Transverse colon (tissue), 4 donors: ENCODE measurements at regions not wholly inside any gene's neighbourhood (a gene's known extent, or its start where the extent isn't known, plus 50 kb on each side); places are given as distances from the start of the nearest gene placed in this dataset.

Experiments
- DNase-seq: peaks from one replicate; pipeline ENCODE4 v3.0.0-alpha.2; 2019
- H3K27ac ChIP-seq, 4 donors: fragments of 200-600 bp; sonication (generic); 2 replicates each; pipeline ENCODE4 v1.5.1; 2016 to 2018; ENCODE audit warnings: inconsistent platforms in 4 of 4
- H3K27me3 ChIP-seq: fragments of 200-600 bp; sonication (generic); 2 replicates; pipeline ENCODE4 v1.5.1; 2017; ENCODE audit warnings: inconsistent platforms
- H3K36me3 ChIP-seq, 4 donors: fragments of 200-600 bp; sonication (generic); 2 replicates each; pipeline ENCODE4 v1.5.1; 2017 to 2019; ENCODE audit warnings: inconsistent platforms in 4 of 4
- H3K4me1 ChIP-seq, 4 donors: fragments of 200-600 bp; sonication (generic); 2 replicates each; pipeline ENCODE4 v1.5.1; 2017 to 2020; ENCODE audit warnings: inconsistent platforms in 4 of 4
- H3K4me3 ChIP-seq, 4 donors: fragments of 200-600 bp; sonication (generic); 1 replicate in 1 of 4; 2 replicates in 3 of 4; pipeline versions ENCODE4 v1.5.1 to v1.6.1; 2017 to 2019; ENCODE audit warnings: inconsistent platforms in 4 of 4
- H3K9me3 ChIP-seq, 2 donors: fragments of 200-600 bp; sonication (generic); 2 replicates each; pipeline ENCODE4 v1.5.1; 2017 to 2019; ENCODE audit warnings: inconsistent platforms in 2 of 2
- CTCF ChIP-seq, 5 experiments: fragments of 200-600 bp in 3 of 5; fragments of 450-650 bp in 2 of 5; sonication (generic) in 3 of 5; IDR thresholded peaks; 1 replicate in 2 of 5; 2 replicates in 3 of 5; pipeline ENCODE4 v1.5.1; 2016 to 2017; ENCODE audit warnings: antibody characterized with exemption in 5 of 5, inconsistent platforms in 3 of 5, mild to moderate bottlenecking in 2 of 5, moderate library complexity in 1 of 5
- EP300 ChIP-seq: sonication (generic); formaldehyde crosslinking; IDR thresholded peaks from one replicate; pipeline ENCODE4 v1.6.1; 2017; ENCODE audit warnings: antibody characterized with exemption, low read depth
- POLR2A ChIP-seq: fragments of 450-650 bp; IDR thresholded peaks from one replicate; pipeline ENCODE4 v1.6.1; 2016; ENCODE audit warnings: antibody characterized with exemption, mild to moderate bottlenecking, moderate library complexity
- POLR2AphosphoS5 ChIP-seq, 3 donors: sonication (generic); formaldehyde crosslinking; IDR thresholded peaks; one replicate each; pipeline ENCODE4 v1.6.1; 2016; ENCODE audit warnings: antibody characterized with exemption in 3 of 3
- WGBS, 2 donors: methylation state at CpG; one replicate each; pipeline ENCODE4 v1.1.5; 2018; ENCODE audit warnings: low coverage in 1 of 2; 5-methylcytosine and 5-hydroxymethylcytosine counted together
- in situ Hi-C, 4 donors: fragments of 200-750 bp; cut with MboI; loops; one replicate each; pipeline versions ENCODE4 v1.15.0 to v1.15.1; 2017; ENCODE audit warnings: low sequenced_read_pairs in 3 of 4, low pct_ligation_motif_present in 1 of 4, low pct_unique_long_range_greater_than_20kb in 1 of 4
- intact Hi-C: fragments of 100-400 bp; cut with DNase I; formaldehyde crosslinking; loops from one replicate; pipeline ENCODE4 v1.15.1; 2023; ENCODE audit warnings: low total_unique reads

GRCh38 chr20:48192109-48192508, 406.8 kb upstream of the SULF2 start:
- in situ Hi-C loops (no loop called here), intact Hi-C loops (no loop called here)
- no peak for TF ChIP-seq POLR2A
- no peak for TF ChIP-seq EP300
- H3K4me1 ChIP-seq = peaks cover 7 to 34% (median 18%) of the 10 kb centered on the region in 4 donors
- no peaks in the 10 kb centered on the region for H3K9me3 ChIP-seq
- WGBS, 2 donors = 59 to 83% methylated on average over 2 to 12 of the region's 12 CpGs
- peak overlapping the region in 1 of 4 donors; percentile 67 for H3K27ac ChIP-seq
- no peaks in the 10 kb centered on the region for H3K27me3 ChIP-seq
- DNase-seq = peak; percentile 61
- no peaks in the 10 kb centered on the region for H3K36me3 ChIP-seq
- no peak overlapping the region for H3K4me3 ChIP-seq

GRCh38 chr20:48191200-48191599, 405.9 kb upstream of the SULF2 start:
- H3K4me1 ChIP-seq = peaks cover 7 to 34% (median 18%) of the 10 kb centered on the region in 4 donors
- TF ChIP-seq POLR2AphosphoS5 (IDR thresholded peaks at IDR 0.05) (no peak), CTCF (IDR thresholded peaks at IDR 0.05) (peak in 2 of 5 experiments; percentile 9 to 22)
- H3K36me3 ChIP-seq = no peaks in the 10 kb centered on the region
- in situ Hi-C loops (no loop called here), intact Hi-C loops (no loop called here)
- H3K27me3 ChIP-seq = no peaks in the 10 kb centered on the region
- H3K27ac ChIP-seq = peak overlapping the region; percentile 40 to 67 (median 52)
- no peaks in the 10 kb centered on the region for H3K9me3 ChIP-seq
- no peak overlapping the region for H3K4me3 ChIP-seq
- 42 to 52% methylated on average over 2 to 3 of the region's 3 CpGs for WGBS, 2 donors
- no peak for DNase-seq

- Histone ChIP-seq H3K27me3 (no peaks in the 10 kb centered on the region), H3K27ac (peak overlapping the region; percentile 40 to 67 (median 52)), H3K4me1 (peaks cover 7 to 34% (median 18%) of the 10 kb centered on the region in 4 donors), H3K36me3 (no peaks in the 10 kb centered on the region), H3K9me3 (no peaks in the 10 kb centered on the region), H3K4me3 (no peak overlapping the region)
- DNase-seq = peak; percentile 40
- in situ Hi-C loops (no loop called here), intact Hi-C loops (no loop called here)
- TF ChIP-seq POLR2A (no peak), POLR2AphosphoS5 (IDR thresholded peaks at IDR 0.05) (no peak), CTCF (IDR thresholded peaks at IDR 0.05) (no peak), EP300 (no peak)
- 36 to 40% methylated on average over 4 of the region's 4 CpGs for WGBS, 2 donors
These were observed 405.5 kb upstream of the SULF2 start for GRCh38 chr20:48190757-48191156.

- H3K27ac ChIP-seq = no peak overlapping the region
- DNase-seq = no peak
- in situ Hi-C loops (no loop called here), intact Hi-C loops (no loop called here)
- no peaks in the 10 kb centered on the region for H3K9me3 ChIP-seq
- H3K4me3 ChIP-seq = no peak overlapping the region
- TF ChIP-seq POLR2A (no peak), CTCF (IDR thresholded peaks at IDR 0.05) (no peak), EP300 (no peak), POLR2AphosphoS5 (IDR thresholded peaks at IDR 0.05) (no peak)
- no peaks in the 10 kb centered on the region for H3K27me3 ChIP-seq
- WGBS, 2 donors = 0 to 51% methylated on average over 1 to 4 of the region's 4 CpGs
- H3K4me1 ChIP-seq = peaks cover 7 to 28% (median 18%) of the 10 kb centered on the region in 4 donors
- no peaks in the 10 kb centered on the region for H3K36me3 ChIP-seq
These were observed 403.9 kb upstream of the SULF2 start for GRCh38 chr20:48189181-48189580.

- Histone ChIP-seq H3K4me1 (peaks cover 7 to 22% (median 18%) of the 10 kb centered on the region in 4 donors), H3K4me3 (no peak overlapping the region), H3K27me3 (no peaks in the 10 kb centered on the region), H3K27ac (no peak overlapping the region), H3K9me3 (no peaks in the 10 kb centered on the region), H3K36me3 (no peaks in the 10 kb centered on the region)
- TF ChIP-seq POLR2AphosphoS5 (IDR thresholded peaks at IDR 0.05) (no peak), CTCF (IDR thresholded peaks at IDR 0.05) (no peak), POLR2A (no peak), EP300 (no peak)
- intact Hi-C loops = no loop called here
- 91 to 98% methylated on average over 7 of the region's 7 CpGs for WGBS, 2 donors
- in situ Hi-C loops = no loop called here
- no peak for DNase-seq
These were observed 402.6 kb upstream of the SULF2 start for GRCh38 chr20:48187851-48188250.
